B cell (primary cell): ENCODE measurements at regions not wholly inside any gene's neighbourhood (a gene's known extent, or its start where the extent isn't known, plus 50 kb on each side); places are given as distances from the start of the nearest gene placed in this dataset.
"Not testable (repeated sequence)": the region's sequence is repeated elsewhere in the genome, so short reads cannot be mapped to it uniquely, and the experiment has no call there.

ENCODE experiments used
- ATAC-seq: fragments of 200-7000 bp; cut with Tn5 transposase; one replicate; pipeline ENCODE4 v1.10.0; 2021; ENCODE audit warnings: low read depth, mild to moderate bottlenecking, moderate number of reproducible peaks, moderate library complexity
- CTCF ChIA-PET: fragments of 350-600 bp; sonication (Branson Sonifier 250); formaldehyde crosslinking; loops from one replicate; lab custom pipeline; 2021; ENCODE audit warnings: antibody characterized with exemption, inconsistent platforms; lab: Charles Lee
- POLR2A ChIA-PET: fragments of 350-600 bp; sonication (Branson Sonifier 250); formaldehyde crosslinking; loops from one replicate; lab custom pipeline; 2021; ENCODE audit warnings: antibody characterized with exemption; lab: Charles Lee
- DNase-seq: peaks from one replicate; pipeline ENCODE4 v3.0.0; 2013
- H2AFZ ChIP-seq: 2 replicates; pipeline ENCODE4 v1.6.1; 2012; ENCODE audit warnings: mild to moderate bottlenecking, low read depth, low read length; ENCODE audit not compliant: insufficient read depth, poor library complexity, severe bottlenecking
- H3K27ac ChIP-seq, 2 donors: 1 replicate in 1 of 2; 2 replicates in 1 of 2; pipeline ENCODE4 v1.5.1; 2012 to 2013; ENCODE audit warnings: low read length in 2 of 2, mild to moderate bottlenecking in 2 of 2, moderate library complexity in 1 of 2
- H3K27me3 ChIP-seq, 4 experiments: fragments of 200-600 bp in 1 of 4; sonication (generic) in 1 of 4; replicated peaks in 1 of 4; 1 replicate in 2 of 4; 2 replicates in 2 of 4; pipeline versions ENCODE4 v1.6.1 to v1.7.0; 2013 to 2016; ENCODE audit warnings: low read length in 3 of 4, mild to moderate bottlenecking in 2 of 4, mixed read lengths in 1 of 4, moderate library complexity in 1 of 4; ENCODE audit not compliant: insufficient read depth in 4 of 4, control insufficient read depth in 3 of 4; ENCODE audit errors: control extremely low read depth in 1 of 4
- H3K36me3 ChIP-seq, 2 experiments: replicated peaks in 1 of 2; 1 replicate in 1 of 2; 2 replicates in 1 of 2; pipeline versions ENCODE4 v1.6.1 to v1.7.1; 2013; ENCODE audit warnings: low read length in 1 of 2; ENCODE audit not compliant: insufficient read depth in 2 of 2, control insufficient read depth in 1 of 2; ENCODE audit errors: control extremely low read depth in 1 of 2, extremely low read depth in 1 of 2
- H3K4me1 ChIP-seq, 2 donors: fragments of 200-600 bp in 1 of 2; sonication (generic) in 1 of 2; 1 replicate in 1 of 2; 2 replicates in 1 of 2; pipeline versions ENCODE4 v1.5.1 to v1.6.1; 2013 to 2017; ENCODE audit warnings: low read length in 2 of 2; ENCODE audit not compliant: control insufficient read depth in 2 of 2, insufficient read depth in 2 of 2
- H3K4me2 ChIP-seq: replicated peaks from 2 replicates; pipeline ENCODE3; 2012; ENCODE audit warnings: mild to moderate bottlenecking, low read depth, low read length; ENCODE audit not compliant: poor library complexity, severe bottlenecking
- H3K4me3 ChIP-seq, 5 experiments: fragments of 200-600 bp in 1 of 5; sonication (generic) in 1 of 5; 1 replicate in 3 of 5; 2 replicates in 2 of 5; pipeline versions ENCODE4 v1.5.1 to v1.7.0; 2011 to 2016; ENCODE audit warnings: low read length in 4 of 5, mild to moderate bottlenecking in 4 of 5, low read depth in 2 of 5, control low read depth in 1 of 5, moderate library complexity in 1 of 5; ENCODE audit not compliant: insufficient read depth in 1 of 5; ENCODE audit errors: control extremely low read depth in 1 of 5, extremely low read depth in 1 of 5
- H3K79me2 ChIP-seq: fragments of 200-600 bp; sonication (generic); one replicate; pipeline ENCODE4 v1.6.0; 2016; ENCODE audit warnings: low read length; ENCODE audit not compliant: control insufficient read depth, insufficient read depth
- H3K9ac ChIP-seq: fragments of 200-600 bp; sonication (generic); 2 replicates; pipeline ENCODE4 v1.6.1; 2017; ENCODE audit warnings: mild to moderate bottlenecking, low read length, moderate library complexity
- H3K9me3 ChIP-seq, 3 donors: one replicate each; pipeline versions ENCODE4 v1.6.1 to v1.7.1; 2013; ENCODE audit warnings: low read length in 2 of 3; ENCODE audit not compliant: control insufficient read depth in 2 of 3, insufficient read depth in 1 of 3; ENCODE audit errors: control extremely low read depth in 1 of 3
- H4K20me1 ChIP-seq: 2 replicates; pipeline ENCODE4 v1.6.0; 2012; ENCODE audit warnings: mild to moderate bottlenecking, low read length; ENCODE audit not compliant: insufficient read depth, control insufficient read depth, poor library complexity, severe bottlenecking
- H3K27ac Mint-ChIP-seq: one replicate; pipeline ENCODE4 v1.8.0; 2021; ENCODE audit warnings: mixed read lengths
- H3K27me3 Mint-ChIP-seq: one replicate; pipeline ENCODE4 v1.8.0; 2021; ENCODE audit warnings: mixed read lengths
- H3K4me1 Mint-ChIP-seq: one replicate; pipeline ENCODE4 v1.8.0; 2021; ENCODE audit warnings: mixed read lengths
- H3K4me3 Mint-ChIP-seq: one replicate; pipeline ENCODE4 v1.8.0; 2021; ENCODE audit warnings: mixed read lengths
- H3K9me3 Mint-ChIP-seq: one replicate; pipeline ENCODE4 v1.8.0; 2022; ENCODE audit warnings: mixed read lengths; ENCODE audit not compliant: insufficient read depth
- CTCF ChIP-seq: fragments of 200-600 bp; IDR thresholded peaks from one replicate; pipeline ENCODE4 v1.8.0; 2022; ENCODE audit warnings: antibody characterized with exemption, mild to moderate bottlenecking
- EZH2 ChIP-seq: IDR thresholded peaks from 2 replicates; pipeline ENCODE4 v1.6.1; 2012; ENCODE audit warnings: borderline replicate concordance, low read depth, mild to moderate bottlenecking, moderate library complexity, low read length; ENCODE audit not compliant: insufficient read depth, poor library complexity, severe bottlenecking
- WGBS: methylation state at CpG from one replicate; pipeline ENCODE4 v1.1.5; 2013; ENCODE audit warnings: missing lambda C conversion rate; ENCODE audit not compliant: insufficient coverage; 5-methylcytosine and 5-hydroxymethylcytosine counted together
- intact Hi-C: fragments of 100-400 bp; cut with micrococcal nuclease; formaldehyde crosslinking; loops from one replicate; pipeline ENCODE4 v1.10.0; 2022

GRCh38 chr18:60066219-60066975 lies 166.6 kb downstream of the PMAIP1 start:
- Mint-ChIP-seq H3K27me3 (peaks cover 30% of the 10 kb centered on the region), H3K4me1 (no peaks in the 10 kb centered on the region), H3K27ac (no peak overlapping the region), H3K4me3 (no peak overlapping the region), H3K9me3 (no peaks in the 10 kb centered on the region)
- no peak for DNase-seq
- peaks cover 0 to 5% (median 2%) of the 10 kb centered on the region in 4 experiments for H3K27me3 ChIP-seq
- ChIA-PET POLR2A (no interaction called here), CTCF (no interaction called here)
- intact Hi-C loops = no loop called here
- 89% methylated on average over 3 of the region's 8 CpGs for WGBS
- H3K36me3 ChIP-seq = no peaks in the 10 kb centered on the region
- H2AFZ ChIP-seq = no peak overlapping the region
- TF ChIP-seq CTCF (no peak), EZH2 (no peak)
- no peak overlapping the region for H3K4me3 ChIP-seq
- H3K9me3 ChIP-seq = no peaks in the 10 kb centered on the region
- H3K79me2 ChIP-seq = no peaks in the 10 kb centered on the region
- H3K4me1 ChIP-seq = no peaks in the 10 kb centered on the region
- H3K4me2 ChIP-seq = no peak overlapping the region
- no peak overlapping the region for H3K9ac ChIP-seq
- H4K20me1 ChIP-seq = no peaks in the 10 kb centered on the region
- ATAC-seq = no peak
- H3K27ac ChIP-seq = no peak overlapping the region

- no peak overlapping the region for H2AFZ ChIP-seq
- Mint-ChIP-seq H3K9me3 (no peaks in the 10 kb centered on the region), H3K4me3 (no peak overlapping the region), H3K27ac (no peak overlapping the region), H3K27me3 (peaks cover 30% of the 10 kb centered on the region), H3K4me1 (no peaks in the 10 kb centered on the region)
- ATAC-seq = no peak
- intact Hi-C loops = no loop called here
- ChIA-PET POLR2A (no interaction called here), CTCF (no interaction called here)
- H3K9ac ChIP-seq = no peak overlapping the region
- no peaks in the 10 kb centered on the region for H3K9me3 ChIP-seq
- no peak overlapping the region for H3K27ac ChIP-seq
- TF ChIP-seq EZH2 (no peak), CTCF (no peak)
- no peaks in the 10 kb centered on the region for H3K4me1 ChIP-seq
- H4K20me1 ChIP-seq = no peaks in the 10 kb centered on the region
- H3K36me3 ChIP-seq = no peaks in the 10 kb centered on the region
- no peak overlapping the region for H3K4me2 ChIP-seq
- H3K27me3 ChIP-seq = peaks cover 0 to 5% (median 1%) of the 10 kb centered on the region in 4 experiments
- WGBS = 93% methylated on average over 1 of the region's 1 CpG
- no peaks in the 10 kb centered on the region for H3K79me2 ChIP-seq
- no peak overlapping the region for H3K4me3 ChIP-seq
- DNase-seq = no peak
Measured at GRCh38 chr18:60064271-60064670, 164.5 kb downstream of the PMAIP1 start.

- H3K4me2 ChIP-seq, DNase-seq, H3K27ac ChIP-seq, H3K79me2 ChIP-seq, POLR2A ChIA-PET, H3K9ac ChIP-seq, H3K9me3 Mint-ChIP-seq, H3K9me3 ChIP-seq, H3K36me3 ChIP-seq, H3K27me3 ChIP-seq, H3K27ac Mint-ChIP-seq, CTCF ChIA-PET, H3K4me3 Mint-ChIP-seq, H3K4me3 ChIP-seq, H3K4me1 ChIP-seq, ATAC-seq, H2AFZ ChIP-seq, H3K4me1 Mint-ChIP-seq, H4K20me1 ChIP-seq, intact Hi-C loops: not testable (repeated sequence)
- peaks cover 34% of the 10 kb centered on the region for H3K27me3 Mint-ChIP-seq
- no CpG with 5 or more reads among the region's 3 CpGs for WGBS
Measured at GRCh38 chr18:60062831-60063230, 163.0 kb downstream of the PMAIP1 start.
